Astrocyte (in vitro differentiated cells and primary cell): ENCODE measurements at regions not wholly inside any gene's neighbourhood (a gene's known extent, or its start where the extent isn't known, plus 50 kb on each side); places are given as distances from the start of the nearest gene placed in this dataset.

ENCODE experiments used
- DNase-seq: peaks from one replicate; pipeline ENCODE4 v3.0.0-alpha.2; 2010; ENCODE audit warnings: low read depth
- FAIRE-seq: peaks from 2 replicates; lab custom pipeline; 2011; peaks lifted over from hg19 to GRCh38; lab: Jason Lieb, UNC
- H2AFZ ChIP-seq: 2 replicates; pipeline ENCODE4 v1.6.0; 2012; ENCODE audit warnings: low read depth, low read length, inconsistent platforms
- H3K27ac ChIP-seq: 2 replicates; pipeline ENCODE4 v1.5.1; 2011; ENCODE audit warnings: low read depth, low read length, inconsistent platforms
- H3K27me3 ChIP-seq: 2 replicates; pipeline ENCODE4 v1.6.0; 2011; ENCODE audit warnings: low read length, inconsistent platforms; ENCODE audit not compliant: insufficient read depth
- H3K36me3 ChIP-seq: 2 replicates; pipeline ENCODE4 v1.5.1; 2011; ENCODE audit warnings: low read length, inconsistent platforms; ENCODE audit not compliant: insufficient read depth
- H3K4me1 ChIP-seq: 2 replicates; pipeline ENCODE4 v1.5.1; 2011; ENCODE audit warnings: low read length, inconsistent platforms; ENCODE audit not compliant: insufficient read depth
- H3K4me2 ChIP-seq: 2 replicates; pipeline ENCODE4 v1.6.0; 2012; ENCODE audit warnings: low read length, inconsistent platforms
- H3K4me3 ChIP-seq: 2 replicates; pipeline ENCODE4 v1.5.1; 2011; ENCODE audit warnings: low read depth, mild to moderate bottlenecking, low read length, inconsistent platforms; ENCODE audit not compliant: insufficient read depth
- H3K79me2 ChIP-seq: 2 replicates; pipeline ENCODE4 v1.6.0; 2012; ENCODE audit warnings: mild to moderate bottlenecking, low read length, inconsistent platforms; ENCODE audit not compliant: insufficient read depth
- H3K9ac ChIP-seq: 2 replicates; pipeline ENCODE4 v1.6.0; 2012; ENCODE audit warnings: mild to moderate bottlenecking, low read length, inconsistent platforms
- H3K9me3 ChIP-seq: 2 replicates; pipeline ENCODE4 v1.5.1; 2012; ENCODE audit warnings: low read depth, mild to moderate bottlenecking, low read length, inconsistent platforms; ENCODE audit not compliant: insufficient read depth
- H4K20me1 ChIP-seq: 2 replicates; pipeline ENCODE4 v1.6.0; 2012; ENCODE audit warnings: low read length, inconsistent platforms; ENCODE audit not compliant: insufficient read depth
- H3K27ac Mint-ChIP-seq: one replicate; pipeline ENCODE4 v1.8.0; 2021; ENCODE audit warnings: mild to moderate bottlenecking, mixed read lengths; ENCODE audit not compliant: unreplicated experiment
- H3K27me3 Mint-ChIP-seq: one replicate; pipeline ENCODE4 v1.8.0; 2021; ENCODE audit warnings: low read depth, mixed read lengths; ENCODE audit not compliant: unreplicated experiment
- H3K36me3 Mint-ChIP-seq: one replicate; pipeline ENCODE4 v1.8.0; 2021; ENCODE audit warnings: low read depth, mixed read lengths; ENCODE audit not compliant: unreplicated experiment
- H3K4me1 Mint-ChIP-seq: one replicate; pipeline ENCODE4 v1.8.0; 2021; ENCODE audit warnings: low read depth, mixed read lengths; ENCODE audit not compliant: unreplicated experiment
- H3K4me3 Mint-ChIP-seq: one replicate; pipeline ENCODE4 v1.8.0; 2021; ENCODE audit warnings: mild to moderate bottlenecking, moderate library complexity, mixed read lengths; ENCODE audit not compliant: unreplicated experiment
- H3K9me3 Mint-ChIP-seq: one replicate; pipeline ENCODE4 v1.8.0; 2021; ENCODE audit warnings: mild to moderate bottlenecking, mixed read lengths; ENCODE audit not compliant: unreplicated experiment
- CTCF ChIP-seq: IDR thresholded peaks from 2 replicates; pipeline ENCODE4 v1.5.1; 2011; ENCODE audit warnings: low read depth, mild to moderate bottlenecking, inconsistent platforms, low read length, moderate library complexity; ENCODE audit not compliant: insufficient read depth
- EZH2 ChIP-seq: IDR thresholded peaks from 2 replicates; pipeline ENCODE4 v1.6.1; 2012; ENCODE audit warnings: mild to moderate bottlenecking, low read length, inconsistent platforms; ENCODE audit not compliant: insufficient read depth

- no peaks in the 10 kb centered on the region for H3K36me3 Mint-ChIP-seq
- DNase-seq = no peak
- H3K27ac ChIP-seq = no peak overlapping the region
- no peak overlapping the region for H3K4me3 ChIP-seq
- H3K4me3 Mint-ChIP-seq = no peak overlapping the region
- peaks cover 13% of the 10 kb centered on the region for H3K4me1 Mint-ChIP-seq
- H3K27ac Mint-ChIP-seq = no peak overlapping the region
- no peaks in the 10 kb centered on the region for H3K27me3 ChIP-seq
- H3K4me1 ChIP-seq = peaks cover 10% of the 10 kb centered on the region
- H3K27me3 Mint-ChIP-seq = no peaks in the 10 kb centered on the region
- no peak for FAIRE-seq
- H2AFZ ChIP-seq = no peak overlapping the region
- H3K4me2 ChIP-seq = no peak overlapping the region
- H3K9ac ChIP-seq = no peak overlapping the region
- no peaks in the 10 kb centered on the region for H3K79me2 ChIP-seq
- H3K9me3 ChIP-seq = no peaks in the 10 kb centered on the region
- no peaks in the 10 kb centered on the region for H3K36me3 ChIP-seq
- no peak for TF ChIP-seq CTCF
- no peak for TF ChIP-seq EZH2
- H3K9me3 Mint-ChIP-seq = no peaks in the 10 kb centered on the region
- no peaks in the 10 kb centered on the region for H4K20me1 ChIP-seq
Measured at GRCh38 chr10:88076027-88076880, 212.8 kb downstream of the PTEN start.

GRCh38 chr10:88077977-88078376, 214.6 kb downstream of the PTEN start:
- Histone ChIP-seq H3K36me3 (no peaks in the 10 kb centered on the region), H3K4me1 (peaks cover 10% of the 10 kb centered on the region), H3K79me2 (no peaks in the 10 kb centered on the region), H3K27me3 (no peaks in the 10 kb centered on the region), H2AFZ (no peak overlapping the region), H3K4me2 (no peak overlapping the region), H3K9me3 (no peaks in the 10 kb centered on the region), H3K27ac (no peak overlapping the region), H3K4me3 (no peak overlapping the region), H3K9ac (no peak overlapping the region), H4K20me1 (no peaks in the 10 kb centered on the region)
- Mint-ChIP-seq H3K27me3 (peaks cover 3% of the 10 kb centered on the region), H3K36me3 (no peaks in the 10 kb centered on the region), H3K4me1 (peaks cover 13% of the 10 kb centered on the region), H3K9me3 (no peaks in the 10 kb centered on the region), H3K4me3 (no peak overlapping the region), H3K27ac (no peak overlapping the region)
- FAIRE-seq (no peak), DNase-seq (peak; percentile 26)
- TF ChIP-seq CTCF = no peak
- no peak for TF ChIP-seq EZH2

- H3K9me3 ChIP-seq = no peaks in the 10 kb centered on the region
- TF ChIP-seq EZH2 = no peak
- no peak for TF ChIP-seq CTCF
- Mint-ChIP-seq H3K27ac (no peak overlapping the region), H3K4me3 (no peak overlapping the region), H3K36me3 (no peaks in the 10 kb centered on the region), H3K4me1 (peaks cover 13% of the 10 kb centered on the region), H3K27me3 (peaks cover 3% of the 10 kb centered on the region), H3K9me3 (no peaks in the 10 kb centered on the region)
- peaks cover 10% of the 10 kb centered on the region for H3K4me1 ChIP-seq
- no peak overlapping the region for H3K27ac ChIP-seq
- H3K27me3 ChIP-seq = no peaks in the 10 kb centered on the region
- H3K4me2 ChIP-seq = peak overlapping the region; percentile 16
- H3K9ac ChIP-seq = no peak overlapping the region
- DNase-seq (peak; percentile 66), FAIRE-seq (no peak)
- no peaks in the 10 kb centered on the region for H3K79me2 ChIP-seq
- no peak overlapping the region for H2AFZ ChIP-seq
- no peaks in the 10 kb centered on the region for H3K36me3 ChIP-seq
- H4K20me1 ChIP-seq = no peaks in the 10 kb centered on the region
- H3K4me3 ChIP-seq = no peak overlapping the region
Measured at GRCh38 chr10:88080213-88080612, 216.8 kb downstream of the PTEN start.
